Left ventricle myocardium inferior (tissue), 1 donor: ENCODE measurements at regions not wholly inside any gene's neighbourhood (a gene's known extent, or its start where the extent isn't known, plus 50 kb on each side); places are given as distances from the start of the nearest gene placed in this dataset.

Experiments
- DNase-seq: peaks from one replicate; pipeline ENCODE4 v3.0.0-alpha.2; 2020
- H3K27ac ChIP-seq: fragments of 200-600 bp; replicated peaks from 2 replicates; pipeline ENCODE4 v1.8.0; 2021
- H3K27me3 ChIP-seq: fragments of 200-600 bp; 2 replicates; pipeline ENCODE4 v1.8.0; 2021; ENCODE audit warnings: low read depth
- H3K36me3 ChIP-seq: fragments of 200-600 bp; 2 replicates; pipeline ENCODE4 v1.8.0; 2021
- H3K4me1 ChIP-seq: fragments of 200-600 bp; 2 replicates; pipeline ENCODE4 v1.8.0; 2021
- H3K4me3 ChIP-seq: fragments of 200-600 bp; 2 replicates; pipeline ENCODE4 v1.8.0; 2021; ENCODE audit warnings: mild to moderate bottlenecking, moderate library complexity
- H3K9me3 ChIP-seq: fragments of 200-600 bp; replicated peaks from 2 replicates; pipeline ENCODE4 v1.8.0; 2021
- CTCF ChIP-seq: fragments of 200-600 bp; IDR thresholded peaks from 2 replicates; pipeline ENCODE4 v1.8.0; 2021; ENCODE audit warnings: antibody characterized with exemption, mild to moderate bottlenecking, borderline replicate concordance
- intact Hi-C: fragments of 100-400 bp; cut with micrococcal nuclease; formaldehyde crosslinking; loops from one replicate; pipeline ENCODE4 v1.11.0; 2022
- donor health status: DM: no; HTN: yes; CAD: no; lungs with severe emphysema.

GRCh38 chr4:176959980-176960379, 167.3 kb upstream of the VEGFC start:
- no peaks in the 10 kb centered on the region for H3K27me3 ChIP-seq
- no peak overlapping the region for H3K4me3 ChIP-seq
- no peak for DNase-seq
- H3K9me3 ChIP-seq: peaks cover 16% of the 10 kb centered on the region
- TF ChIP-seq CTCF: no peak
- no peaks in the 10 kb centered on the region for H3K4me1 ChIP-seq
- H3K36me3 ChIP-seq: no peaks in the 10 kb centered on the region
- H3K27ac ChIP-seq: no peak overlapping the region
- intact Hi-C loops: no loop called here

GRCh38 chr4:176963121-176963520, 170.4 kb upstream of the VEGFC start:
- no peak overlapping the region for H3K27ac ChIP-seq
- H3K36me3 ChIP-seq: no peaks in the 10 kb centered on the region
- TF ChIP-seq CTCF: no peak
- H3K9me3 ChIP-seq: peaks cover 6% of the 10 kb centered on the region
- no peak overlapping the region for H3K4me3 ChIP-seq
- no peaks in the 10 kb centered on the region for H3K27me3 ChIP-seq
- H3K4me1 ChIP-seq: no peaks in the 10 kb centered on the region
- intact Hi-C loops: no loop called here
- no peak for DNase-seq

GRCh38 chr4:176964116-176964691, 171.5 kb upstream of the VEGFC start:
- Histone ChIP-seq H3K9me3 (peaks cover 6% of the 10 kb centered on the region), H3K4me3 (no peak overlapping the region), H3K27ac (no peak overlapping the region), H3K27me3 (no peaks in the 10 kb centered on the region), H3K4me1 (no peaks in the 10 kb centered on the region), H3K36me3 (no peaks in the 10 kb centered on the region)
- intact Hi-C loops: no loop called here
- TF ChIP-seq CTCF: no peak
- no peak for DNase-seq

GRCh38 chr4:176967586-176967985, 174.9 kb upstream of the VEGFC start:
- no peak for TF ChIP-seq CTCF
- Histone ChIP-seq H3K4me3 (no peak overlapping the region), H3K36me3 (no peaks in the 10 kb centered on the region), H3K4me1 (no peaks in the 10 kb centered on the region), H3K9me3 (peaks cover 8% of the 10 kb centered on the region), H3K27me3 (no peaks in the 10 kb centered on the region), H3K27ac (no peak overlapping the region)
- DNase-seq: no peak
- intact Hi-C loops: no loop called here

GRCh38 chr4:176968094-176968493, 175.4 kb upstream of the VEGFC start:
- peaks cover 7% of the 10 kb centered on the region for H3K9me3 ChIP-seq
- TF ChIP-seq CTCF: no peak
- no peak overlapping the region for H3K27ac ChIP-seq
- H3K4me3 ChIP-seq: no peak overlapping the region
- no peaks in the 10 kb centered on the region for H3K4me1 ChIP-seq
- DNase-seq: no peak
- no peaks in the 10 kb centered on the region for H3K27me3 ChIP-seq
- H3K36me3 ChIP-seq: no peaks in the 10 kb centered on the region
- intact Hi-C loops: no loop called here
